LNCAP (cell line): ENCODE measurements at regions not wholly inside any gene's neighbourhood (a gene's known extent, or its start where the extent isn't known, plus 50 kb on each side); places are given as distances from the start of the nearest gene placed in this dataset.

Source experiments
- TF ChIP-seq, protein P1 (sequence below): fragments of 450-650 bp; IDR thresholded peaks from 2 replicates; pipeline ENCODE4 v1.5.1; 2017; ENCODE audit warnings: mild to moderate bottlenecking

DNA sequence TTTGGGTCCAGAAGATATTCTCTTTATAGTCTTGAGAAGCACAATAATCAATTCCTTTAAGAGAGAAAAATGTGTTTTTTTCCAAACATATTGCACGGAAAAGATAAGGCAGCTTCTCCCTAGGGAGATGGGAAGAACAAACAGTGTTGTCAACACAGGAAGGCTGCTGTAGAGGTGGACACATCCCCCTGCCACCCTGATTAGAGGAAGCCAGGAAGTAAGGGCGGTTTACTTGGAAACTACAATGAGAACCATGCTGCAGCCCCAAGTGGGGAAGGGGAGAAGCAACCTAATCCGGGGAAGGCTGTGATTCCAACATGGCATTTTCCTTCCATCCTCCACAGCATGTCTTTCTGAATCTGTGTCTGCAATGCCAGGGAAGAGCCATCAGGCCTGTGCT, 256.9 kb upstream of the TGFBR2 start:
- TF ChIP-seq, protein P1, sequence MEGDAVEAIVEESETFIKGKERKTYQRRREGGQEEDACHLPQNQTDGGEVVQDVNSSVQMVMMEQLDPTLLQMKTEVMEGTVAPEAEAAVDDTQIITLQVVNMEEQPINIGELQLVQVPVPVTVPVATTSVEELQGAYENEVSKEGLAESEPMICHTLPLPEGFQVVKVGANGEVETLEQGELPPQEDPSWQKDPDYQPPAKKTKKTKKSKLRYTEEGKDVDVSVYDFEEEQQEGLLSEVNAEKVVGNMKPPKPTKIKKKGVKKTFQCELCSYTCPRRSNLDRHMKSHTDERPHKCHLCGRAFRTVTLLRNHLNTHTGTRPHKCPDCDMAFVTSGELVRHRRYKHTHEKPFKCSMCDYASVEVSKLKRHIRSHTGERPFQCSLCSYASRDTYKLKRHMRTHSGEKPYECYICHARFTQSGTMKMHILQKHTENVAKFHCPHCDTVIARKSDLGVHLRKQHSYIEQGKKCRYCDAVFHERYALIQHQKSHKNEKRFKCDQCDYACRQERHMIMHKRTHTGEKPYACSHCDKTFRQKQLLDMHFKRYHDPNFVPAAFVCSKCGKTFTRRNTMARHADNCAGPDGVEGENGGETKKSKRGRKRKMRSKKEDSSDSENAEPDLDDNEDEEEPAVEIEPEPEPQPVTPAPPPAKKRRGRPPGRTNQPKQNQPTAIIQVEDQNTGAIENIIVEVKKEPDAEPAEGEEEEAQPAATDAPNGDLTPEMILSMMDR: no peak

DNA sequence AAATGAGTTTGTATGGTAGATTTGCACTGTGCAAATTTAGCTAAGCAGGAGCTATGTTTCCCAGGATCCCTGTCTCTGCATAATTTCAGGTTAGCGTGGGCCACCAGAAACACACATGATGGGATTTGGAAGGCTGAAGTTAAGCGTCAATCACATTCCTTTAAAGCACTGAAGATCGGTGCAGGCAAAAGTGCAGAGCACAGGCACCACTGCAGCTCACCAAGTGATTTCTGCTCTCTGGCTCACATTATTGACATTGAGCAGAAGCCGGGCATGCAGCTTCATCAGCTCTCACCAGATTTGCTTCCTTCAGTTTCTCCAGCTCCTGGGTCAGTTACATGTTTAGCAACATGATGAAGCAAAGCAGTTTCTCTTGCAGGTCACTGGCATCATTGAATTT, 256.4 kb upstream of the TGFBR2 start:
- TF ChIP-seq, protein P1: no peak

DNA sequence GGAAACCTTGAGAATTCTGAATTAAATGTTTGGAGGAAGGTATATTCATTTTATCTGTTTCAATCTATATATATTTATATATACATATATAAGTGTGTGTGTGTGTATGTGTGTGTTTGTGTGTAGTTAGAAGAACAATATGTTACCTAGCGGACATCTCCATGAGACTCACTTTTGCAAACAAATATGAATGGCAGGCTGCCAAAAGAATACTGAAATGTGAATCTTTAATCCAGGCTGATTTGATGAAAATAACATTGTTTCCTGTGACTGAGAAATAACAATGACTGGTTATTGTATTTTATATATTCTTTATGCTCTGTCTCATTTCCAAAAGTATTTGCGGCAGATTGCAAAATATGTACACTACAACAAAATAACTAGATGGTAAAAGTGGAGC, 255.5 kb upstream of the TGFBR2 start:
- TF ChIP-seq, protein P1: no peak

DNA sequence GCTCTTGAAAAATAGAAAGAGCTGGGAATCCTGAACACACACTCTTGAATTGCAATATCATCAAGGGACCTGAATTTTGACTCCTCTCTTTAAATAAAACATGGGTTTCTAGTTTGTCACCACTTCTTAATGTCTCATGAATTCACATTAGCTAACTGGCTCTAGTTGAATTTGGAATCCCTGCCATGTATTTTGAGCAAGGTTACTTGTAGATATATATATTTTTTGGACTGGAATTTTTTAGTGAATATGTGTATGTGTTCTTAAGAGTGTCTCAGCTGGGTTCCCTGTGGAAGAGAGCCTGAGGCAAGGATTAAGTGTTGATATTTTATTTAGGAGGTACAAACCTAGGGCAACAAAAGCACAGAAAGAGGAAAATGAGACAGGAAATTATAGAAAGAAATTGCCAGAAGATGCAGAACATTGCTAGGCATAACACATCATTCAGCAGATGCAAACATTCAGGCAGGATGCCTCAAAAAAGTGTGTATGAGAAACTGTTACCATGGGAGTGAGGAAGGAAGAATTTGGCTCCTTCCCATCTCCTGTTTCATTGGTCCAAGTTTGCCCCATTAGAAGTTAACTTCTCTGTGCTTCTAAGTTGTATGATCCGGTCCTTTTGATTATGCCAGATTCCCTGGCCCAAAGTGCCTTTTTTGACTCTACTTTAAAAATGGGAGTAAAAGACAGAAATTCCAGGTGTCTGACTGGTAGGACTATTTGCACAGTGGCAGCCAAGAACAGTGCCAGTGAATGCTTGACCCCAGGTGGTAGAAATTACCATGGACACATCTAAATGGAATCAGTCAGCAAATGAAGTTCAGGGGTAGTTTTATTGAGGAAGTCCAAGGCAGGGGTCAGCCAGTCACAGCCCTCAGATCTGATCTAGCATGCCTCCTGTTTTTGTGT, 253.7 kb upstream of the TGFBR2 start:
- TF ChIP-seq, protein P1: no peak

DNA sequence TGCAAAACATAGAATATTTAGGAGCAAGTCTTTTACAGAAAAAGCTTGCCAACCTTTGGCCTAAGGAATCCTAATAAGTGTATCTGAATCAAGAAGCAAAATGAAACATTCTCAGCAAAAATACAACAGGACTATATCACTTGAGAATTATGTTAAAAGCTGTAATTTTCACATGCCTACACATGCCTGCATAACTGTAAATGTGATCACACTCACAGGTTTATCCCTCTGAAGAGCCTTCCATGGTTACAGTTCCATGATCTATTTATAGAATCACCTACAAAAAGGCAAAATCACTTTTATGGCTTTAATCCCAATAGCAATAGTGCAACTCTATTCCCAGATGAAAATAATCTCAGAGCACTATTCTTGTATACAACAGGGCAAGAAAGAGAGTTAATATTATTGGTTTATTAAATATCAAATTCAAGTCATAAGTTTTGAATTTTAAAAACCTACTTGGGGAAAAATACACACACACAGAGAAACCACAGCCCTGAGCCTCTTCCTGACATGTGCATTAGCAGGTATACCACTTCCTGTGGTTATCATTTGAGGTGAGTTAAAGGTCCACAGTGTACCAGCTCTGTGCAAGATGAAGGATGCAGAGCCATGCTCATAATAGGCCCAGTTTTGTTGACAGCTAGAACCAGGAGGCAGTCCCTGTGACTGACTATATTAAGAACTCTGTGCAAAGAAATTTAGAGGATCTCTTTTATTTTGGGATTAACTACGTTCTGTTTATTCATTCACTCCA, 252.5 kb upstream of the TGFBR2 start:
- TF ChIP-seq, protein P1: no peak

DNA sequence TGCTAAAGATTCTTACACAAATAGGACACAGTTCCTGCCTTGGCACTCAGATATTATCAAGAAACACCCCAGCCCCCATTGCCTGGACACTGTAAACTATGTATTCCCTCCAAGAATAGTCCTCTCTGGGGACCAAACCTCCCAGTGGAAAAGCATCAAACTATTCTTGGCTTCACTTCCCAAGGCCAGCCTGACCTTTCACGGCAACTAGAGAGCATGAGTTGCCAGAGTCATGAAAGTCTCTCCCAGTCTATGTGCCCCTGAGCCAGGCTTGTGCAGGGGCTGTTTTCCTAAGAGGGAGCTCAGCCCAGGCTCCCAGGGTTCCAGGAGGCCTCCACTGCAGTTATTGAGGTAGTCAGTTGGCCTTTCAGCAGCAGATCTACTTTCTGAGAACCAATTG, 251.9 kb upstream of the TGFBR2 start:
- TF ChIP-seq, protein P1: no peak

DNA sequence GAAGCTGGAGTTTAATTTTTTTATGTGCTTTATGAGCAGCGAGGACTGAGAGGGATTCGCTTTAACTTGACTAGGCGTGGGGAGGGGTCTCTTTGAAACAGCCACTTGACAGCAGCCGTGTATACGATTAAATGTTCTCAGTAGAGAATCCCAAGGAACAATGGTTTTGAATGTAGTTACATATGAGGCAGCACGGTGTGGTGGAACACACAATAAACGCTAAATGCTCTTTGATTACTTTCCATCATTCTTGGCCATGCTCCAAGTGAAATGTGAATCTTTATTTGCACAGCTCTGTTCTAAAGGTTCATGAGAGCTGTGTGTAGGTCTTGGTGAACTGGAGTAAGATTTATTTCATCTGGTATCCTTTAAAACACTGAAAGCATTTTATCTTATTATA, 251.4 kb upstream of the TGFBR2 start:
- TF ChIP-seq, protein P1: no peak
